ENCODE measurements at regions not wholly inside any gene's neighbourhood (a gene's known extent, or its start where the extent isn't known, plus 50 kb on each side); places are given as distances from the start of the nearest gene placed in this dataset.

DNA sequence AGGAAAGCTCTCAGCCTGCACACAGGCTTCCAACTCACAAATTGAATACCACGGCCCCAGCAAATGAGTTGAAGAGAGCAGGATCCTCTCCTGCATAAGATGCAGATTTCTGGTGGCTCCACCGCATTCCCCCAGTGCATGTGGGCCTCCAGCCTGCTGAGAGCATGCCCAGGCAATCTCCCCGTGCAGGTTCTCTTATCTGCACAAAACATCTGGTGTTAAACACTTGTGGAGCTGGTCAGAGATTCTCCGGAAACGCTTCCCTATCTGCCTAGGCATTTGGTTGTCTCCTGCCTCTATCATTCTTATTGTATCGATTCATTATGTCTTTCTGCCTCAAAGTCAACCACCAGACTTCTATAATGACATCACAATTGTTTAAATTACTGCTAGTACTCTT is 1349.0 kb upstream of the B3GALT2 start:
- Histone ChIP-seq H3K27ac (ENCODE audit: control insufficient read depth, insufficient read depth) (no peak overlapping the region), H3K79me2 (ENCODE audit: control insufficient read depth, insufficient read depth, low read length) (no peaks in the 10 kb centered on the region), H3K9ac (ENCODE audit: control insufficient read depth, insufficient read depth, low read length) (no peak overlapping the region), H3K4me1 (ENCODE audit: control insufficient read depth, insufficient read depth, low read length) (no peaks in the 10 kb centered on the region), H3K36me3 (ENCODE audit: control insufficient read depth in 2 of 2, insufficient read depth in 2 of 2, low read length in 1 of 2) (no peaks in the 10 kb centered on the region), H3K4me3 (no peak overlapping the region), H3K27me3 (replicated peaks in 1 of 2; ENCODE audit: control insufficient read depth in 2 of 2, insufficient read depth in 2 of 2, low read length in 1 of 2) (no peaks in the 10 kb centered on the region), H2AFZ (ENCODE audit: control insufficient read depth, low read depth, low read length) (no peak overlapping the region), H3K9me3 (replicated peaks; ENCODE audit: control insufficient read depth, insufficient read depth, low read length) (no peaks in the 10 kb centered on the region; the same call in 2 of the 3 replicates), H4K20me1 (ENCODE audit: control insufficient read depth, insufficient read depth) (no peaks in the 10 kb centered on the region), H3K4me2 (ENCODE audit: control insufficient read depth, insufficient read depth) (no peak overlapping the region)
- ChIA-PET POLR2A (no interaction called here), RAD21 (ENCODE audit: unreplicated experiment) (no interaction called here), CTCF (interaction anchor here (0.7 kb wide), 1 partner anchor 270 kb away, joined by 3 read pairs; no protein-coding TSS in a partner anchor), SMC1A (ENCODE audit: uncharacterized antibody, unreplicated experiment) (interaction anchor here (1.2 to 1.5 kb wide), 2 partner anchors 13 to 66 kb away, joined by 3 read pairs; no protein-coding TSS in a partner anchor)
- BruUV-seq (replicated peaks) = no TSS peak
- no peak; the same call in 2 of the 3 replicates for ATAC-seq
- WGBS (ENCODE audit: insufficient coverage, insufficient replicate concordance, low lambda C conversion rate, missing lambda C conversion rate) = 12% methylated on average over 6 of the region's 6 CpGs
- intact Hi-C loops (cut with micrococcal nuclease; ENCODE audit: unreplicated experiment) = no loop called here
- in situ Hi-C loops (cut with MboI) = no loop called here
- DNase-seq (ENCODE audit: low read depth, low spot score) = no peak
- FAIRE-seq = no peak
- TF ChIP-seq, protein P1, sequence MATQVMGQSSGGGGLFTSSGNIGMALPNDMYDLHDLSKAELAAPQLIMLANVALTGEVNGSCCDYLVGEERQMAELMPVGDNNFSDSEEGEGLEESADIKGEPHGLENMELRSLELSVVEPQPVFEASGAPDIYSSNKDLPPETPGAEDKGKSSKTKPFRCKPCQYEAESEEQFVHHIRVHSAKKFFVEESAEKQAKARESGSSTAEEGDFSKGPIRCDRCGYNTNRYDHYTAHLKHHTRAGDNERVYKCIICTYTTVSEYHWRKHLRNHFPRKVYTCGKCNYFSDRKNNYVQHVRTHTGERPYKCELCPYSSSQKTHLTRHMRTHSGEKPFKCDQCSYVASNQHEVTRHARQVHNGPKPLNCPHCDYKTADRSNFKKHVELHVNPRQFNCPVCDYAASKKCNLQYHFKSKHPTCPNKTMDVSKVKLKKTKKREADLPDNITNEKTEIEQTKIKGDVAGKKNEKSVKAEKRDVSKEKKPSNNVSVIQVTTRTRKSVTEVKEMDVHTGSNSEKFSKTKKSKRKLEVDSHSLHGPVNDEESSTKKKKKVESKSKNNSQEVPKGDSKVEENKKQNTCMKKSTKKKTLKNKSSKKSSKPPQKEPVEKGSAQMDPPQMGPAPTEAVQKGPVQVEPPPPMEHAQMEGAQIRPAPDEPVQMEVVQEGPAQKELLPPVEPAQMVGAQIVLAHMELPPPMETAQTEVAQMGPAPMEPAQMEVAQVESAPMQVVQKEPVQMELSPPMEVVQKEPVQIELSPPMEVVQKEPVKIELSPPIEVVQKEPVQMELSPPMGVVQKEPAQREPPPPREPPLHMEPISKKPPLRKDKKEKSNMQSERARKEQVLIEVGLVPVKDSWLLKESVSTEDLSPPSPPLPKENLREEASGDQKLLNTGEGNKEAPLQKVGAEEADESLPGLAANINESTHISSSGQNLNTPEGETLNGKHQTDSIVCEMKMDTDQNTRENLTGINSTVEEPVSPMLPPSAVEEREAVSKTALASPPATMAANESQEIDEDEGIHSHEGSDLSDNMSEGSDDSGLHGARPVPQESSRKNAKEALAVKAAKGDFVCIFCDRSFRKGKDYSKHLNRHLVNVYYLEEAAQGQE (IDR thresholded peaks at IDR 0.05; ENCODE audit: low read depth, low read length) = no peak
- TF ChIP-seq POU2F2 (IDR thresholded peaks at IDR 0.05; ENCODE audit: borderline replicate concordance, low read depth, low read length) = no peak
- no peak for TF ChIP-seq BCL11A (IDR thresholded peaks at IDR 0.05; ENCODE audit: low read depth, low read length)
- no peak for TF ChIP-seq POLR2AphosphoS2 (IDR thresholded peaks at IDR 0.05; ENCODE audit: low read depth, low read length)
- TF ChIP-seq MYC (IDR thresholded peaks at IDR 0.05; ENCODE audit: insufficient read depth, insufficient read length, insufficient replicate concordance, low read length, severe bottlenecking) = no peak
- TF ChIP-seq TCF3 (IDR thresholded peaks at IDR 0.05; ENCODE audit: borderline replicate concordance, insufficient read depth, low read depth, low read length) = no peak
- no peak for TF ChIP-seq NR2C2 (IDR thresholded peaks at IDR 0.05; ENCODE audit: borderline replicate concordance, control insufficient read depth, insufficient read length, low read depth)
- no peak for TF ChIP-seq KLF5 (IDR thresholded peaks at IDR 0.05; ENCODE audit: partially characterized antibody)
- TF ChIP-seq TCF12 (IDR thresholded peaks at IDR 0.05; ENCODE audit: low read depth, low read length) = no peak
- TF ChIP-seq, protein P2, sequence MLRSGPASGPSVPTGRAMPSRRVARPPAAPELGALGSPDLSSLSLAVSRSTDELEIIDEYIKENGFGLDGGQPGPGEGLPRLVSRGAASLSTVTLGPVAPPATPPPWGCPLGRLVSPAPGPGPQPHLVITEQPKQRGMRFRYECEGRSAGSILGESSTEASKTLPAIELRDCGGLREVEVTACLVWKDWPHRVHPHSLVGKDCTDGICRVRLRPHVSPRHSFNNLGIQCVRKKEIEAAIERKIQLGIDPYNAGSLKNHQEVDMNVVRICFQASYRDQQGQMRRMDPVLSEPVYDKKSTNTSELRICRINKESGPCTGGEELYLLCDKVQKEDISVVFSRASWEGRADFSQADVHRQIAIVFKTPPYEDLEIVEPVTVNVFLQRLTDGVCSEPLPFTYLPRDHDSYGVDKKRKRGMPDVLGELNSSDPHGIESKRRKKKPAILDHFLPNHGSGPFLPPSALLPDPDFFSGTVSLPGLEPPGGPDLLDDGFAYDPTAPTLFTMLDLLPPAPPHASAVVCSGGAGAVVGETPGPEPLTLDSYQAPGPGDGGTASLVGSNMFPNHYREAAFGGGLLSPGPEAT (IDR thresholded peaks at IDR 0.05; ENCODE audit: low read depth) = no peak
- TF ChIP-seq, protein P3, sequence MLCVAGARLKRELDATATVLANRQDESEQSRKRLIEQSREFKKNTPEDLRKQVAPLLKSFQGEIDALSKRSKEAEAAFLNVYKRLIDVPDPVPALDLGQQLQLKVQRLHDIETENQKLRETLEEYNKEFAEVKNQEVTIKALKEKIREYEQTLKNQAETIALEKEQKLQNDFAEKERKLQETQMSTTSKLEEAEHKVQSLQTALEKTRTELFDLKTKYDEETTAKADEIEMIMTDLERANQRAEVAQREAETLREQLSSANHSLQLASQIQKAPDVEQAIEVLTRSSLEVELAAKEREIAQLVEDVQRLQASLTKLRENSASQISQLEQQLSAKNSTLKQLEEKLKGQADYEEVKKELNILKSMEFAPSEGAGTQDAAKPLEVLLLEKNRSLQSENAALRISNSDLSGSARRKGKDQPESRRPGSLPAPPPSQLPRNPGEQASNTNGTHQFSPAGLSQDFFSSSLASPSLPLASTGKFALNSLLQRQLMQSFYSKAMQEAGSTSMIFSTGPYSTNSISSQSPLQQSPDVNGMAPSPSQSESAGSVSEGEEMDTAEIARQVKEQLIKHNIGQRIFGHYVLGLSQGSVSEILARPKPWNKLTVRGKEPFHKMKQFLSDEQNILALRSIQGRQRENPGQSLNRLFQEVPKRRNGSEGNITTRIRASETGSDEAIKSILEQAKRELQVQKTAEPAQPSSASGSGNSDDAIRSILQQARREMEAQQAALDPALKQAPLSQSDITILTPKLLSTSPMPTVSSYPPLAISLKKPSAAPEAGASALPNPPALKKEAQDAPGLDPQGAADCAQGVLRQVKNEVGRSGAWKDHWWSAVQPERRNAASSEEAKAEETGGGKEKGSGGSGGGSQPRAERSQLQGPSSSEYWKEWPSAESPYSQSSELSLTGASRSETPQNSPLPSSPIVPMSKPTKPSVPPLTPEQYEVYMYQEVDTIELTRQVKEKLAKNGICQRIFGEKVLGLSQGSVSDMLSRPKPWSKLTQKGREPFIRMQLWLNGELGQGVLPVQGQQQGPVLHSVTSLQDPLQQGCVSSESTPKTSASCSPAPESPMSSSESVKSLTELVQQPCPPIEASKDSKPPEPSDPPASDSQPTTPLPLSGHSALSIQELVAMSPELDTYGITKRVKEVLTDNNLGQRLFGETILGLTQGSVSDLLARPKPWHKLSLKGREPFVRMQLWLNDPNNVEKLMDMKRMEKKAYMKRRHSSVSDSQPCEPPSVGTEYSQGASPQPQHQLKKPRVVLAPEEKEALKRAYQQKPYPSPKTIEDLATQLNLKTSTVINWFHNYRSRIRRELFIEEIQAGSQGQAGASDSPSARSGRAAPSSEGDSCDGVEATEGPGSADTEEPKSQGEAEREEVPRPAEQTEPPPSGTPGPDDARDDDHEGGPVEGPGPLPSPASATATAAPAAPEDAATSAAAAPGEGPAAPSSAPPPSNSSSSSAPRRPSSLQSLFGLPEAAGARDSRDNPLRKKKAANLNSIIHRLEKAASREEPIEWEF (IDR thresholded peaks at IDR 0.05; ENCODE audit: insufficient replicate concordance, low read depth, low read length) = no peak
- TF ChIP-seq MTA2 (IDR thresholded peaks at IDR 0.05; ENCODE audit: low read depth) = no peak
- no peak for TF ChIP-seq ZNF207 (IDR thresholded peaks at IDR 0.05; ENCODE audit: borderline replicate concordance)
